ENCODE measurements at regions not wholly inside any gene's neighbourhood (a gene's known extent, or its start where the extent isn't known, plus 50 kb on each side); places are given as distances from the start of the nearest gene placed in this dataset.

- H3K4me3 ChIP-seq (ENCODE audit: low read depth, low read length): no peak overlapping the region
- TF ChIP-seq, protein P1, sequence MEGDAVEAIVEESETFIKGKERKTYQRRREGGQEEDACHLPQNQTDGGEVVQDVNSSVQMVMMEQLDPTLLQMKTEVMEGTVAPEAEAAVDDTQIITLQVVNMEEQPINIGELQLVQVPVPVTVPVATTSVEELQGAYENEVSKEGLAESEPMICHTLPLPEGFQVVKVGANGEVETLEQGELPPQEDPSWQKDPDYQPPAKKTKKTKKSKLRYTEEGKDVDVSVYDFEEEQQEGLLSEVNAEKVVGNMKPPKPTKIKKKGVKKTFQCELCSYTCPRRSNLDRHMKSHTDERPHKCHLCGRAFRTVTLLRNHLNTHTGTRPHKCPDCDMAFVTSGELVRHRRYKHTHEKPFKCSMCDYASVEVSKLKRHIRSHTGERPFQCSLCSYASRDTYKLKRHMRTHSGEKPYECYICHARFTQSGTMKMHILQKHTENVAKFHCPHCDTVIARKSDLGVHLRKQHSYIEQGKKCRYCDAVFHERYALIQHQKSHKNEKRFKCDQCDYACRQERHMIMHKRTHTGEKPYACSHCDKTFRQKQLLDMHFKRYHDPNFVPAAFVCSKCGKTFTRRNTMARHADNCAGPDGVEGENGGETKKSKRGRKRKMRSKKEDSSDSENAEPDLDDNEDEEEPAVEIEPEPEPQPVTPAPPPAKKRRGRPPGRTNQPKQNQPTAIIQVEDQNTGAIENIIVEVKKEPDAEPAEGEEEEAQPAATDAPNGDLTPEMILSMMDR (IDR thresholded peaks at IDR 0.05; ENCODE audit: low read depth, low read length, missing control alignments): no peak
- no peak for DNase-seq (ENCODE audit: low read depth)
These were observed 199.3 kb downstream of the TENT5A start for GRCh38 chr6:81553216-81553615.

DNA sequence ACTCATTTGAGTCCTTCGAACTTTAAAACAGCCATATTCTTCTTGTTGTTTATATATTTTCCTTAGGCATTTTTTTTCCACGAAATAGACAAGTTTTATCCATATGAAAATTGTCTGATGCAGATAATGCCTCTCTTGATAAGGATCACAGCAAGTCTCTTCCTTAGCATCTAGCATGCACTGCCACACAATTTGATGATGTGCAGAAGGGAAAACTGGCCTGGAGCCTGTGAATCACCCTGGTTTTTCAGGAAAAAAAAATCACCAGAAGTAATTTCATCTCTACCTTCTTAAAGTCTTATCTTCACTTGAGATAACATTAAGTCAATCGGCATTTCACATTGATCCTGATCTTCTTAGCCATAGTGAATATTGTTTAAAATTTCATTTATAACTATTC is 199.8 kb downstream of the TENT5A start:
- no peak overlapping the region for H3K4me3 ChIP-seq (ENCODE audit: low read depth, low read length)
- TF ChIP-seq, protein P1 (IDR thresholded peaks at IDR 0.05; ENCODE audit: low read depth, low read length, missing control alignments): no peak
- DNase-seq (ENCODE audit: low read depth): no peak

DNA sequence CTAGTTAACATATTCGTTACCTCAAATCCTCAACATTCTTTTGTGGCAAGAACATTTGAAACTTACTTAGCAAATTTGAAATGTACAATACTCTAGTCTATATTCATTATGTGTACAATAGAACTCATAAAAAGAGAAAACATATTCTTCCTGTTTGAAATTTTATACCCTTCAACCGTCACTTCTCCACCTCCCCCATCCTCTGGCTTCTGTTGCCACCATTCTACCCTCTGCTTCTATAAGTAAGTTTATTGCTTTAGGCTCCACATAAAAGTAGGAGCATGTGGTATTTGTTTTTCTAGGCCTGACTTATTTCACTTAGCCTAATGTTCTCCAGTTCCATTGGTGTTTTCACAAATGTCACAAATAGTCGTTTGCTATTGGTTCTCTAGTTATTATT is 205.3 kb downstream of the TENT5A start:
- H3K4me3 ChIP-seq (ENCODE audit: low read depth, low read length): no peak overlapping the region
- no peak for DNase-seq (ENCODE audit: low read depth)
- TF ChIP-seq, protein P1 (IDR thresholded peaks at IDR 0.05; ENCODE audit: low read depth, low read length, missing control alignments): no peak

DNA sequence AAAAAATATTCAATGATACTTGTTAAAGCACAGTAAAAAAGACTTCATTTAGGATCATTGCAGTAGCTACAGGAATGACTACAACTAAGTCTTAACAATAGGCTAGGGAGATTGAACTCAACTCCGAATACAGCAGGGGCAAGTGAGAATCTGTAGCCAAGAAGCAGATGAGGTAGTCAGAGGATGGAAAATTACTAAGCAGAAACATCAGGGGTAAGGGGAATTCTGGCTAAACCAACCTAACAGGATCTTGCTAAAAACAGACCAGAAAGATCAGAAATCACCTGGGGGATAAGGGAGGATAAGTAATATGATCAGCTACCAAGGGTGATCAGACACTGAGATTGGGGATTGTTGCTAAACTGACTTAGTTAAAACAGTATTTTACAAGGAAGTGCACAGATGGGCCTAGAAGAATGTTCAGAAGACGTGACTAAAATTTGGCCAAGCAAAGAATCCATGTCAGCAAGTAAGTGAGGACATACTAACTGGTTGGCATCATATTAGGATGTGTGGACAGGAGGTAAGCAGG is 217.5 kb downstream of the TENT5A start:
- TF ChIP-seq, protein P1 (IDR thresholded peaks at IDR 0.05; ENCODE audit: low read depth, low read length, missing control alignments): no peak
- no peak for DNase-seq (ENCODE audit: low read depth)
- no peak overlapping the region for H3K4me3 ChIP-seq (ENCODE audit: low read depth, low read length)

DNA sequence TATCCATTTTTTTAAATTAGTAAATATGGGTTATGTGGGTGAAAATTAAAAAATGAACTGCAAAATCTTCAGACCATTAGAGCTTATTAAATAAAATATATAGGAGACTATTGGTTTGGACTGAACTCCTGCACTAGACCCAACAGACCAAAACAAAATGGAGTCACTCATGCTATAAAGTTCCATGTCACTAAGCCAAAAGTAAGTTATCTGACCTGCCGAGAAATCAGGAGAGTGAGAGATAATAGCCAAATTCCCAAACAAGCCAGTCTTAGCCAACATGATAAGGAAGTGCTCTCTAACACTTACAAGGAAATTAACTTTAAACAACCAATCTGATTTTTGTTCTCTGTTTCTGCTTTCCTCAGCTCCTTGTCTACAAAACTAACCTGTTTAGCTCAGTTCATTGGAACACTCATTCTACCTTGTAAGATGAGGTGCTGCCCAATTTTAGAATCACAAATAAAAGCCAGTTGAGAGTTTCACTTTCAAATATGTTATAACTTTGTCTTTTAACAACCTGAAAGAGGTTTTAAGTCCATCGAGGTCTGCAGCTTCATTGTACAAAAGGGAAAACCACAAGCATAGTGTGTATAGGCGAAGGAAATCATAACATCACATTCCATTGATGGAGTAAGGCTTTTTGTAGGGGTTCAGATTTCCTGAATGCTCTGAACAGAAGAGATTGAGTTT is 220.5 kb downstream of the TENT5A start:
- no peak overlapping the region for H3K4me3 ChIP-seq (ENCODE audit: low read depth, low read length)
- no peak for DNase-seq (ENCODE audit: low read depth)
- TF ChIP-seq, protein P1 (IDR thresholded peaks at IDR 0.05; ENCODE audit: low read depth, low read length, missing control alignments): no peak

DNA sequence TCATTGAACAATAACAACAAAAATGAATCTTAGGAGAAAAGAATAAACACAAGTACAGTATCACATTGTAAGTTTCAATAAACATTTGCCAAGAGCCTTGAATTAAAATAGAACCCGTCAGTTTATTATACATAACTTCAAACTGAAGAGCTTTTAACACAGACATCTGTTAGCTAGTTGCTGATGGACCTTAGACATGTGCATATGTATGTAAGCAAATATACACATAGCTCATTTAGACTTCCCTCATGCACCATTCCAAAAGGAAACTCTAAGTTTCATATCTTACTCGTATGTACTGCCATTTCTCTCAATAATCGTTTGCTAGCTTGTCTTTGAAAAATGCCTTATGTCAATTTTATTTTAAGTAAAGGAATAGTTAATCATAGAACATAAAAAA is 235.0 kb downstream of the TENT5A start:
- no peak for DNase-seq (ENCODE audit: low read depth)
- H3K4me3 ChIP-seq (ENCODE audit: low read depth, low read length): no peak overlapping the region
- TF ChIP-seq, protein P1 (IDR thresholded peaks at IDR 0.05; ENCODE audit: low read depth, low read length, missing control alignments): no peak

All from GM12864 (cell line).